Inferior parietal cortex (tissue), 1 donor: ENCODE measurements at regions not wholly inside any gene's neighbourhood (a gene's known extent, or its start where the extent isn't known, plus 50 kb on each side); places are given as distances from the start of the nearest gene placed in this dataset.
A peak's percentile ranks its signal among the peaks of the same experiment; 100 is the strongest.
"Not testable (repeated sequence)": the region's sequence is repeated elsewhere in the genome, so short reads cannot be mapped to it uniquely, and the experiment has no call there.

ENCODE experiments used
- DNase-seq: peaks from one replicate; pipeline ENCODE4 v3.0.0-alpha.2; 2016; ENCODE audit errors: extremely low spot score

- DNase-seq = no peak
Observed at GRCh38 chr17:51435171-51435552, 174.8 kb downstream of the UTP18 start.

- peak; percentile 25 for DNase-seq
Observed at GRCh38 chr17:51435641-51436091, 175.3 kb downstream of the UTP18 start.

- no peak for DNase-seq
Observed at GRCh38 chr17:51439395-51440229, 179.3 kb downstream of the UTP18 start.

- DNase-seq = no peak
Observed at GRCh38 chr17:51441431-51441830, 181.1 kb downstream of the UTP18 start.

- no peak for DNase-seq
Observed at GRCh38 chr17:51442088-51442865, 181.9 kb downstream of the UTP18 start.

GRCh38 chr17:51443646-51444045 is 183.3 kb downstream of the UTP18 start:
- no peak for DNase-seq

- no peak for DNase-seq
Observed at GRCh38 chr17:51445946-51446345, 185.6 kb downstream of the UTP18 start.

GRCh38 chr17:51454456-51454978 is 194.2 kb downstream of the UTP18 start:
- no peak for DNase-seq

- no peak for DNase-seq
Observed at GRCh38 chr17:51455211-51455610, 194.9 kb downstream of the UTP18 start.

GRCh38 chr17:51455931-51456330 is 195.6 kb downstream of the UTP18 start:
- DNase-seq = no peak

GRCh38 chr17:51456942-51457341 is 196.6 kb downstream of the UTP18 start:
- no peak for DNase-seq

GRCh38 chr17:51461578-51462004 is 201.2 kb downstream of the UTP18 start:
- DNase-seq = peak; percentile 41

- DNase-seq = no peak
Observed at GRCh38 chr17:51463353-51463752, 203.0 kb downstream of the UTP18 start.

- DNase-seq = no peak
Observed at GRCh38 chr17:51467336-51467735, 207.0 kb downstream of the UTP18 start.

- no peak for DNase-seq
Observed at GRCh38 chr17:51472670-51473205, 212.4 kb downstream of the UTP18 start.

GRCh38 chr17:51474764-51475163 is 214.4 kb downstream of the UTP18 start:
- DNase-seq = no peak

- DNase-seq = no peak
Observed at GRCh38 chr17:51475730-51476129, 215.4 kb downstream of the UTP18 start.

GRCh38 chr17:51479303-51479702 is 219.0 kb downstream of the UTP18 start:
- DNase-seq = no peak

GRCh38 chr17:51481370-51481769 is 221.0 kb downstream of the UTP18 start:
- DNase-seq = no peak

- DNase-seq = not testable (repeated sequence)
Observed at GRCh38 chr17:51482248-51482647, 221.9 kb downstream of the UTP18 start.

- peak; percentile 15 for DNase-seq
Observed at GRCh38 chr17:51486091-51486490, 225.7 kb downstream of the UTP18 start.

- no peak for DNase-seq
Observed at GRCh38 chr17:51486885-51487520, 226.7 kb downstream of the UTP18 start.
